ENCODE measurements at regions not wholly inside any gene's neighbourhood (a gene's known extent, or its start where the extent isn't known, plus 50 kb on each side); places are given as distances from the start of the nearest gene placed in this dataset.
A peak's percentile ranks its signal among the peaks of the same experiment; 100 is the strongest.

DNA sequence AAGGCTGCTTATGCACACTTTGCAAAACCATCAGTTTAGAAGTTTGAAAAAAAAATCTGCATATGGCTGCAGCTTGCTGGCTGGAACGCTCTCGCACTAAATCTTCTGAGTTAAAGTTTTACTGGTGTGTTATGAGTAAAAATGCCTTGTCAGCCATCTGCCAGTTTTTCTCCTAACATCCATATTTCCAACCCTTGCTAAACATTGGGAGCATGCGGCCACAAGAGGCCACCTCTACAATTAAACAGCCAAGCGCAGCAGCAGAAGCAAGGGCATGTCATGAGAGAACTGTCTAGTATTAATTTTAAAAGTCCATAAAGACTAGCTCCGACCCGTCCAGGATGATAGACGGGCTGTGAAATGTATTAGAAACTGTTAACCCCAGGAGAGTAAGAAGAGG is 248.3 kb downstream of the TSHZ3 start:
- Mint-ChIP-seq H3K27me3 (ENCODE audit: low read depth in 3 of 3) (peaks cover 0 to 3% (median 0%) of the 10 kb centered on the region in 3 donors), H3K9me3 (peaks cover 0 to 2% (median 0%) of the 10 kb centered on the region in 7 donors), H3K4me1 (peaks cover 20% of the 10 kb centered on the region), H3K36me3 (no peaks in the 10 kb centered on the region), H3K27ac (no peak overlapping the region), H3K4me3 (no peak overlapping the region)
- Histone ChIP-seq H3K36me3 (replicated peaks in 1 of 2; ENCODE audit: control insufficient read depth in 1 of 2, insufficient read depth in 2 of 2, low read length in 2 of 2) (no peaks in the 10 kb centered on the region), H3K27ac (ENCODE audit: low read depth in 1 of 2, low read length in 2 of 2) (no peak overlapping the region), H3K4me1 (ENCODE audit: control insufficient read depth in 1 of 2, insufficient read depth in 2 of 2, low read length in 2 of 2) (peaks cover 0 to 12% of the 10 kb centered on the region in 2 donors), H2AFZ (ENCODE audit: insufficient read depth, low read depth, low read length, poor library complexity, severe bottlenecking) (no peak overlapping the region), H3K9me3 (replicated peaks in 1 of 2; ENCODE audit: control insufficient read depth in 1 of 2, insufficient read depth in 1 of 2, low read length in 2 of 2) (no peaks in the 10 kb centered on the region), H4K20me1 (ENCODE audit: insufficient read depth, low read length) (no peaks in the 10 kb centered on the region), H3K4me3 (replicated peaks in 1 of 3; ENCODE audit: low read depth in 2 of 3, low read length in 3 of 3) (no peak overlapping the region), H3K9ac (ENCODE audit: insufficient read depth, low read length, poor library complexity, severe bottlenecking) (no peak overlapping the region), H3K4me2 (replicated peaks; ENCODE audit: extremely low read depth, low read length, poor library complexity, severe bottlenecking) (no peak overlapping the region), H3K79me2 (ENCODE audit: insufficient read depth, low read length) (no peaks in the 10 kb centered on the region), H3K27me3 (ENCODE audit: control insufficient read depth in 2 of 2, insufficient read depth in 2 of 2, low read length in 2 of 2) (no peaks in the 10 kb centered on the region)
- 80% methylated on average over 1 of the region's 7 CpGs for WGBS (ENCODE audit: insufficient coverage)
- DNase-seq: no peak
- intact Hi-C loops (cut with micrococcal nuclease): no loop called here
- TF ChIP-seq, protein P1, sequence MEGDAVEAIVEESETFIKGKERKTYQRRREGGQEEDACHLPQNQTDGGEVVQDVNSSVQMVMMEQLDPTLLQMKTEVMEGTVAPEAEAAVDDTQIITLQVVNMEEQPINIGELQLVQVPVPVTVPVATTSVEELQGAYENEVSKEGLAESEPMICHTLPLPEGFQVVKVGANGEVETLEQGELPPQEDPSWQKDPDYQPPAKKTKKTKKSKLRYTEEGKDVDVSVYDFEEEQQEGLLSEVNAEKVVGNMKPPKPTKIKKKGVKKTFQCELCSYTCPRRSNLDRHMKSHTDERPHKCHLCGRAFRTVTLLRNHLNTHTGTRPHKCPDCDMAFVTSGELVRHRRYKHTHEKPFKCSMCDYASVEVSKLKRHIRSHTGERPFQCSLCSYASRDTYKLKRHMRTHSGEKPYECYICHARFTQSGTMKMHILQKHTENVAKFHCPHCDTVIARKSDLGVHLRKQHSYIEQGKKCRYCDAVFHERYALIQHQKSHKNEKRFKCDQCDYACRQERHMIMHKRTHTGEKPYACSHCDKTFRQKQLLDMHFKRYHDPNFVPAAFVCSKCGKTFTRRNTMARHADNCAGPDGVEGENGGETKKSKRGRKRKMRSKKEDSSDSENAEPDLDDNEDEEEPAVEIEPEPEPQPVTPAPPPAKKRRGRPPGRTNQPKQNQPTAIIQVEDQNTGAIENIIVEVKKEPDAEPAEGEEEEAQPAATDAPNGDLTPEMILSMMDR (IDR thresholded peaks at IDR 0.05): no peak

DNA sequence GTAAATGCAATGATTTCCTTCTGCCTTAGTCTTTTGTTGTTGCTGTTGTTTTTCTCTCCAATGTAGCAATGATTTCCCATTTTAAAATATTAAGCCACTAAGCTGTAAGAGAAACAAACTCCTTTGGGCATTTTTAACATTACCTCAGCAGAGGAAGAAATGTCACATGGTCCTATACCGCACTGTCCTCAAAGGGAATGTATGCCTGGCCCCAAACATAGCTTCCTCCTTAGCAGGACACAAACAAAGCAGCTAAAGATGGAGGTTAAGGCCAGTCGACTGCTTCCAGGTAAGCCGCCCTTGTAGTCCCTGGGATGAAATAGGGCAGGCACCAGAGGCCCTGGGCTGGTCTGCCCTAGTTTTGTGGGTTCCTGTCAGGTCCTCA is 249.0 kb downstream of the TSHZ3 start:
- TF ChIP-seq, protein P1 (IDR thresholded peaks at IDR 0.05): no peak
- no peak overlapping the region for H3K4me2 ChIP-seq (replicated peaks; ENCODE audit: extremely low read depth, low read length, poor library complexity, severe bottlenecking)

More for the DNA sequence above, 249.0 kb downstream of the TSHZ3 start:
- WGBS (ENCODE audit: insufficient coverage): 49% methylated on average over 3 of the region's 3 CpGs
- no peaks in the 10 kb centered on the region for H3K9me3 ChIP-seq (replicated peaks in 1 of 2; ENCODE audit: control insufficient read depth in 1 of 2, insufficient read depth in 1 of 2, low read length in 2 of 2)
- no peaks in the 10 kb centered on the region for H4K20me1 ChIP-seq (ENCODE audit: insufficient read depth, low read length)
- Mint-ChIP-seq H3K9me3 (peaks cover 0 to 2% (median 0%) of the 10 kb centered on the region in 7 donors), H3K27me3 (ENCODE audit: low read depth in 3 of 3) (peaks cover 0 to 3% (median 0%) of the 10 kb centered on the region in 3 donors), H3K4me1 (peaks cover 20% of the 10 kb centered on the region), H3K27ac (peak overlapping the region in 1 of 7 donors; percentile 23), H3K36me3 (no peaks in the 10 kb centered on the region), H3K4me3 (no peak overlapping the region)
- intact Hi-C loops (cut with micrococcal nuclease): no loop called here
- H3K36me3 ChIP-seq (replicated peaks in 1 of 2; ENCODE audit: control insufficient read depth in 1 of 2, insufficient read depth in 2 of 2, low read length in 2 of 2): no peaks in the 10 kb centered on the region
- no peak overlapping the region for H3K9ac ChIP-seq (ENCODE audit: insufficient read depth, low read length, poor library complexity, severe bottlenecking)
- peaks cover 0 to 12% of the 10 kb centered on the region in 2 donors for H3K4me1 ChIP-seq (ENCODE audit: control insufficient read depth in 1 of 2, insufficient read depth in 2 of 2, low read length in 2 of 2)
- H3K27me3 ChIP-seq (ENCODE audit: control insufficient read depth in 2 of 2, insufficient read depth in 2 of 2, low read length in 2 of 2): no peaks in the 10 kb centered on the region
- H3K27ac ChIP-seq (ENCODE audit: low read depth in 1 of 2, low read length in 2 of 2): no peak overlapping the region
- H2AFZ ChIP-seq (ENCODE audit: insufficient read depth, low read depth, low read length, poor library complexity, severe bottlenecking): no peak overlapping the region
- peak in 1 of 3 donors; percentile 22 for DNase-seq
- H3K79me2 ChIP-seq (ENCODE audit: insufficient read depth, low read length): no peaks in the 10 kb centered on the region
- H3K4me3 ChIP-seq (replicated peaks in 1 of 3; ENCODE audit: low read depth in 2 of 3, low read length in 3 of 3): no peak overlapping the region
